Caki2 (cell line): ENCODE measurements at regions not wholly inside any gene's neighbourhood (a gene's known extent, or its start where the extent isn't known, plus 50 kb on each side); places are given as distances from the start of the nearest gene placed in this dataset.

Source experiments
- DNase-seq: peaks from one replicate; pipeline ENCODE4 v3.0.0-alpha.2; 2015; ENCODE audit warnings: low read depth
- in situ Hi-C: cut with HindIII; loops from 2 replicates; pipeline ENCODE4 v1.10.0; 2016; ENCODE audit warnings: low sequenced_read_pairs, low pct_unique_long_range_greater_than_20kb, mixed read lengths

- no peak for DNase-seq
- in situ Hi-C loops: no loop called here
Observed at GRCh38 chr10:126842356-126842755, 62.9 kb upstream of the DOCK1 start.

- no peak for DNase-seq
- in situ Hi-C loops: no loop called here
Observed at GRCh38 chr10:126842836-126843235, 62.4 kb upstream of the DOCK1 start.

- no peak for DNase-seq
- in situ Hi-C loops: no loop called here
Observed at GRCh38 chr10:126843299-126843934, 61.8 kb upstream of the DOCK1 start.

- in situ Hi-C loops: no loop called here
- DNase-seq: peak; percentile 33
Observed at GRCh38 chr10:126844406-126844805, 60.8 kb upstream of the DOCK1 start.

GRCh38 chr10:126846469-126846868 lies 58.8 kb upstream of the DOCK1 start:
- in situ Hi-C loops: no loop called here
- no peak for DNase-seq

GRCh38 chr10:126846959-126847358 lies 58.3 kb upstream of the DOCK1 start:
- in situ Hi-C loops: no loop called here
- DNase-seq: no peak

GRCh38 chr10:126847666-126848065 lies 57.6 kb upstream of the DOCK1 start:
- in situ Hi-C loops: no loop called here

GRCh38 chr10:126849646-126850045 lies 55.6 kb upstream of the DOCK1 start:
- DNase-seq: no peak
- in situ Hi-C loops: no loop called here

More at GRCh38 chr10:126847666-126848065, 57.6 kb upstream of the DOCK1 start:
- DNase-seq: no peak

- in situ Hi-C loops: no loop called here
- DNase-seq: no peak
Observed at GRCh38 chr10:126851414-126852108, 53.7 kb upstream of the DOCK1 start.

- DNase-seq: no peak
- in situ Hi-C loops: no loop called here
Observed at GRCh38 chr10:126854726-126855495, 50.3 kb upstream of the DOCK1 start.
